GM12878 (cell line): ENCODE measurements at regions not wholly inside any gene's neighbourhood (a gene's known extent, or its start where the extent isn't known, plus 50 kb on each side); places are given as distances from the start of the nearest gene placed in this dataset.

Source experiments
- CTCF ChIP-seq, 3 experiments: IDR thresholded peaks in 2 of 3; conservative IDR thresholded peaks in 1 of 3; 2 replicates each; pipeline ENCODE4 v1.5.1; 2011; ENCODE audit warnings: low read depth in 3 of 3, low read length in 3 of 3, mild to moderate bottlenecking in 3 of 3, control low read depth in 2 of 3, moderate library complexity in 2 of 3, inconsistent platforms in 1 of 3, mixed read lengths in 1 of 3; ENCODE audit not compliant: control insufficient read depth in 2 of 3, insufficient read depth in 1 of 3; ENCODE audit errors: extremely low read depth in 1 of 3
- E2F8 ChIP-seq: fragments of 450-650 bp; IDR thresholded peaks from 2 replicates; pipeline ENCODE4 v1.6.1; 2018; ENCODE audit warnings: mild to moderate bottlenecking, low read depth, moderate library complexity; ENCODE audit not compliant: partially characterized antibody
- GABPA ChIP-seq: IDR thresholded peaks from 2 replicates; pipeline ENCODE4 v1.6.1; 2014; ENCODE audit warnings: antibody characterized with exemption, low read depth, mild to moderate bottlenecking, inconsistent platforms
- NFYB ChIP-seq: IDR thresholded peaks from 2 replicates; pipeline ENCODE4 v1.6.1; 2011; ENCODE audit warnings: low read depth, mild to moderate bottlenecking, low read length, improper control_type of control experiment, moderate library complexity; ENCODE audit not compliant: insufficient read depth
- REST ChIP-seq: IDR thresholded peaks from 2 replicates; pipeline ENCODE4 v1.6.1; 2012; ENCODE audit warnings: mild to moderate bottlenecking, low read depth, low read length
- RFX5 ChIP-seq: IDR thresholded peaks from 2 replicates; pipeline ENCODE4 v1.6.1; 2011; ENCODE audit warnings: low read depth, low read length, improper control_type of control experiment
- ZZZ3 ChIP-seq: IDR thresholded peaks from 2 replicates; pipeline ENCODE4 v1.6.1; 2011; ENCODE audit warnings: low read depth; ENCODE audit not compliant: control insufficient read depth, insufficient read length

GRCh38 chr3:64432870-64433269, 207.6 kb upstream of the PRICKLE2 start:
- TF ChIP-seq RFX5: no peak
- no peak for TF ChIP-seq GABPA
- TF ChIP-seq CTCF (IDR thresholded peaks at IDR 0.05 in 2 of 3, conservative IDR thresholded peaks at IDR 0.05 in 1 of 3; ENCODE audit: control insufficient read depth in 2 of 3, extremely low read depth in 1 of 3, insufficient read depth in 1 of 3, low read depth in 3 of 3, low read length in 3 of 3): no peak
- no peak for TF ChIP-seq NFYB
- no peak for TF ChIP-seq REST
- no peak for TF ChIP-seq E2F8
- no peak for TF ChIP-seq ZZZ3
